Activated CD8-positive, alpha-beta T cell treated with anti-CD3 and anti-CD28 coated beads for 36 hours (primary cell): ENCODE measurements at regions not wholly inside any gene's neighbourhood (a gene's known extent, or its start where the extent isn't known, plus 50 kb on each side); places are given as distances from the start of the nearest gene placed in this dataset.

Experiments used
- ATAC-seq: fragments of 200-7000 bp; cut with Tn5 transposase; one replicate; pipeline ENCODE4 v1.10.0; 2021; ENCODE audit warnings: mild to moderate bottlenecking, moderate library complexity
- CTCF ChIA-PET: fragments of 350-600 bp; sonication (Branson Sonifier 250); formaldehyde crosslinking; loops from one replicate; lab custom pipeline; 2021; ENCODE audit warnings: antibody characterized with exemption; lab: Charles Lee
- POLR2A ChIA-PET: fragments of 350-600 bp; sonication (Branson Sonifier 250); formaldehyde crosslinking; loops from one replicate; lab custom pipeline; 2021; ENCODE audit warnings: antibody characterized with exemption; lab: Charles Lee
- DNase-seq: peaks from one replicate; pipeline ENCODE4 v3.0.0-alpha.2; 2020
- H3K27ac Mint-ChIP-seq: one replicate; pipeline ENCODE4 v1.8.0; 2021; ENCODE audit warnings: mild to moderate bottlenecking, mixed read lengths
- H3K27me3 Mint-ChIP-seq: one replicate; pipeline ENCODE4 v1.8.0; 2021; ENCODE audit warnings: mixed read lengths
- H3K36me3 Mint-ChIP-seq: one replicate; pipeline ENCODE4 v1.8.0; 2021; ENCODE audit warnings: low read depth, mixed read lengths
- H3K4me1 Mint-ChIP-seq: one replicate; pipeline ENCODE4 v1.8.0; 2021; ENCODE audit warnings: low read depth, mixed read lengths
- H3K4me3 Mint-ChIP-seq: one replicate; pipeline ENCODE4 v1.8.0; 2021; ENCODE audit warnings: mild to moderate bottlenecking, moderate library complexity, mixed read lengths
- H3K9me3 Mint-ChIP-seq: one replicate; pipeline ENCODE4 v1.8.0; 2021; ENCODE audit warnings: mixed read lengths
- intact Hi-C: fragments of 100-400 bp; cut with micrococcal nuclease; formaldehyde crosslinking; loops from one replicate; pipeline ENCODE4 v1.10.0; 2022
- TF ChIP-seq, protein P1 (sequence below): fragments of 200-600 bp; IDR thresholded peaks from one replicate; pipeline ENCODE4 v1.8.0; 2022; ENCODE audit warnings: antibody characterized with exemption, mild to moderate bottlenecking

- Mint-ChIP-seq H3K4me3 (no peak overlapping the region), H3K4me1 (no peaks in the 10 kb centered on the region), H3K27me3 (no peaks in the 10 kb centered on the region), H3K36me3 (no peaks in the 10 kb centered on the region), H3K9me3 (no peaks in the 10 kb centered on the region), H3K27ac (no peak overlapping the region)
- ATAC-seq: no peak
- DNase-seq: no peak
- ChIA-PET CTCF (no interaction called here), POLR2A (no interaction called here)
- intact Hi-C loops: no loop called here
- TF ChIP-seq, protein P1, sequence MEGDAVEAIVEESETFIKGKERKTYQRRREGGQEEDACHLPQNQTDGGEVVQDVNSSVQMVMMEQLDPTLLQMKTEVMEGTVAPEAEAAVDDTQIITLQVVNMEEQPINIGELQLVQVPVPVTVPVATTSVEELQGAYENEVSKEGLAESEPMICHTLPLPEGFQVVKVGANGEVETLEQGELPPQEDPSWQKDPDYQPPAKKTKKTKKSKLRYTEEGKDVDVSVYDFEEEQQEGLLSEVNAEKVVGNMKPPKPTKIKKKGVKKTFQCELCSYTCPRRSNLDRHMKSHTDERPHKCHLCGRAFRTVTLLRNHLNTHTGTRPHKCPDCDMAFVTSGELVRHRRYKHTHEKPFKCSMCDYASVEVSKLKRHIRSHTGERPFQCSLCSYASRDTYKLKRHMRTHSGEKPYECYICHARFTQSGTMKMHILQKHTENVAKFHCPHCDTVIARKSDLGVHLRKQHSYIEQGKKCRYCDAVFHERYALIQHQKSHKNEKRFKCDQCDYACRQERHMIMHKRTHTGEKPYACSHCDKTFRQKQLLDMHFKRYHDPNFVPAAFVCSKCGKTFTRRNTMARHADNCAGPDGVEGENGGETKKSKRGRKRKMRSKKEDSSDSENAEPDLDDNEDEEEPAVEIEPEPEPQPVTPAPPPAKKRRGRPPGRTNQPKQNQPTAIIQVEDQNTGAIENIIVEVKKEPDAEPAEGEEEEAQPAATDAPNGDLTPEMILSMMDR: no peak
Measured at GRCh38 chr4:11014199-11014598, 329.6 kb upstream of the CLNK start.

DNA sequence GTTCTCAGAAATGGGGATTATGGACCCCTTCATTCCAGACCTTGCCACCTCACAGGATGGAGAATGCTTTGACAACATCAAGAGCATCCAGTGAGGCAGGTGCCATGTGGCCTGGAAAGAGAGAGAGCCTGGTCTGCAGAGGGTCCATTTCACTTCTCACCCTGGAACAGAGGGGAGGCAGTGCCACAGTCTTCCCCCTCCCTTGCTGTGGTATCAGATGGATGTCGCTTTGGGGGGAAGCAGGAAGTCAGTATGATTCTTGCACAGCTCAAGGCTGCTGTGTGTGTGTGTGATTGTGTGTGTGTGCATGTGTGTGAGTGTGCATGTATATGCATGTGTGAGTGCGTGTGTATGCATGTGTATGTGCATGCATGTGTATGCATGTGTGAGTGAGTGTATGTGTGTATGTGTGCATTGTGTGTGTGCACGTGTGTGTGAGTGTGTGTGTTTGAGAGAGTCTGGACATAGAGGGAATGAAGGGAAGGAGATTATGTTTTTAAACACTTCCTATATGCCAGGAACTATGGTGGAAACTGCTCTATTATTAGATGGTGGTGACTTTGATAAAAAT, 328.6 kb upstream of the CLNK start:
- H3K27me3 Mint-ChIP-seq: no peaks in the 10 kb centered on the region
- H3K36me3 Mint-ChIP-seq: no peaks in the 10 kb centered on the region
- no peak overlapping the region for H3K4me3 Mint-ChIP-seq
- H3K27ac Mint-ChIP-seq: no peak overlapping the region
- ChIA-PET POLR2A (interaction anchor here (0.6 kb wide), 1 partner anchor 835 kb away, joined by 3 read pairs; no protein-coding TSS in a partner anchor), CTCF (no interaction called here)
- ATAC-seq (no peak), DNase-seq (no peak)
- H3K9me3 Mint-ChIP-seq: no peaks in the 10 kb centered on the region
- TF ChIP-seq, protein P1: no peak
- no peaks in the 10 kb centered on the region for H3K4me1 Mint-ChIP-seq
- intact Hi-C loops: no loop called here

GRCh38 chr4:11011249-11011648, 326.7 kb upstream of the CLNK start:
- no peak overlapping the region for H3K4me3 Mint-ChIP-seq
- no peaks in the 10 kb centered on the region for H3K27me3 Mint-ChIP-seq
- POLR2A ChIA-PET: no interaction called here
- intact Hi-C loops: no loop called here
- CTCF ChIA-PET: no interaction called here
- TF ChIP-seq, protein P1: no peak
- no peak overlapping the region for H3K27ac Mint-ChIP-seq
- H3K4me1 Mint-ChIP-seq: no peaks in the 10 kb centered on the region
- H3K9me3 Mint-ChIP-seq: no peaks in the 10 kb centered on the region
- H3K36me3 Mint-ChIP-seq: no peaks in the 10 kb centered on the region
- DNase-seq: no peak
- ATAC-seq: no peak

DNA sequence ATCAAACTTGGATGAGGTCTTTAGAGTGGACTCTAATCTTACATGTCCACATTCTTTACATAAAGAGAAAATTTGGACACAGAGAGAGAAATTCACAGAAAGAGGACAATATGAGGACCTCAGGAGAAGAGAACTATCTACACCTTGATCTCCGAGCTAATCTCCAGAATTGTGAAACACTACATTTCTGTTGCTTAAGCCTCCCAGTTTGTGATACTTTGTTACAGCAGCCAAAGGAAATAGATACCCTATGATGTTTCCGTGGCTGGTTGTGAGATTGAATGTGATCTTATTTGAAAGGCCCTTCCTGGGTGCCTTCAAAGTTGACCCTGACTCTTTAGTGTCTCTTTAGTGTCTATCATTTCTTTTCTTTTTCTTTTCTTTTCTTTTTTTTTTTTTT, 326.1 kb upstream of the CLNK start:
- DNase-seq (no peak), ATAC-seq (no peak)
- H3K27ac Mint-ChIP-seq: no peak overlapping the region
- no peaks in the 10 kb centered on the region for H3K27me3 Mint-ChIP-seq
- ChIA-PET POLR2A (no interaction called here), CTCF (no interaction called here)
- H3K36me3 Mint-ChIP-seq: no peaks in the 10 kb centered on the region
- intact Hi-C loops: no loop called here
- no peaks in the 10 kb centered on the region for H3K9me3 Mint-ChIP-seq
- no peak overlapping the region for H3K4me3 Mint-ChIP-seq
- no peaks in the 10 kb centered on the region for H3K4me1 Mint-ChIP-seq
- TF ChIP-seq, protein P1: no peak

DNA sequence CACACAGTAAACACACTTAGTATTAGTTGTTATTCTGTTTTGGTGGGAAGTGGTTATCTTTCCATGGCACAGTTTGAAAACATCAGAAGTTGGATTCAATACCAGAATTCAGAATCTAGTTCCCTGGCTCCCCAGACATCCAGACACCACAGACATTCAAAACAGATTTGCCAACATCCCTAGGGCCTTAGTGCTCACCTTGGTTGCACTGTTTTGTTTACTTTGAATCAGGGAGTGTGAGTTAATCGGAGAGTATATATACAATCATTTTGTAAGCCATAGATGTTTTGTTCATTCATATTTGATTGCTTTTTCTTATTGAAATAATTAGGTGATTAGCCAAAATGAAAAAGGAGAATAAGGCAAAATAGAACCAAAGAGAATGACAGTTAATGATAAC, 324.7 kb upstream of the CLNK start:
- POLR2A ChIA-PET: no interaction called here
- CTCF ChIA-PET: no interaction called here
- TF ChIP-seq, protein P1: no peak
- Mint-ChIP-seq H3K27me3 (no peaks in the 10 kb centered on the region), H3K36me3 (no peaks in the 10 kb centered on the region), H3K4me1 (peaks cover 5% of the 10 kb centered on the region), H3K27ac (no peak overlapping the region), H3K4me3 (no peak overlapping the region), H3K9me3 (no peaks in the 10 kb centered on the region)
- ATAC-seq (no peak), DNase-seq (no peak)
- intact Hi-C loops: no loop called here
